Ovary (tissue), 7 donors: ENCODE measurements at regions not wholly inside any gene's neighbourhood (a gene's known extent, or its start where the extent isn't known, plus 50 kb on each side); places are given as distances from the start of the nearest gene placed in this dataset.

Experiments used
- DNase-seq, 5 donors: peaks; one replicate each; pipeline ENCODE4 v3.0.0-alpha.2; 2019 to 2020
- H3K27ac ChIP-seq, 2 donors: fragments of 200-600 bp; one replicate each; pipeline versions ENCODE4 v1.5.1 to v1.8.0; 2019 to 2022
- H3K27me3 ChIP-seq: fragments of 200-600 bp; one replicate; pipeline ENCODE4 v1.8.0; 2022
- H3K36me3 ChIP-seq: fragments of 200-600 bp; sonication (generic); one replicate; pipeline ENCODE4 v1.5.1; 2019
- H3K4me1 ChIP-seq: one replicate; pipeline ENCODE4 v1.8.1; 2013; ENCODE audit warnings: mild to moderate bottlenecking, moderate library complexity; ENCODE audit not compliant: insufficient read depth
- H3K4me3 ChIP-seq: fragments of 200-600 bp; sonication (generic); one replicate; pipeline ENCODE4 v1.5.1; 2017
- H3K9me3 ChIP-seq, 2 donors: fragments of 200-600 bp in 1 of 2; sonication (generic) in 1 of 2; one replicate each; pipeline versions ENCODE4 v1.5.1 to v1.8.1; 2013 to 2019; ENCODE audit warnings: mild to moderate bottlenecking in 1 of 2, moderate library complexity in 1 of 2
- EP300 ChIP-seq: sonication (generic); formaldehyde crosslinking; IDR thresholded peaks from one replicate; pipeline ENCODE4 v1.6.1; 2017; ENCODE audit warnings: antibody characterized with exemption
- POLR2A ChIP-seq: fragments of 450-650 bp; IDR thresholded peaks from one replicate; pipeline ENCODE4 v1.6.1; 2017; ENCODE audit warnings: antibody characterized with exemption, mild to moderate bottlenecking, moderate library complexity
- WGBS, 3 donors: extraction: QIAGEN DNeasy Blood & Tissue Kit in 1 of 3; methylation state at CpG; one replicate each; pipeline versions ENCODE4 v1.1.5 to v1.1.7; 2013 to 2017; 5-methylcytosine and 5-hydroxymethylcytosine counted together
- intact Hi-C, 4 donors: fragments of 100-400 bp; cut with DNase I; formaldehyde crosslinking; loops; one replicate each; pipeline versions ENCODE4 v1.11.0 to v1.15.1; 2022 to 2023
- TF ChIP-seq, protein P1 (sequence below), 3 donors: fragments of 450-650 bp in 2 of 3; fragments of 200-600 bp in 1 of 3; IDR thresholded peaks; one replicate each; pipeline versions ENCODE4 v1.5.1 to v1.8.0; 2016 to 2022; ENCODE audit warnings: antibody characterized with exemption in 3 of 3, mild to moderate bottlenecking in 1 of 3
- donor health status: DM: no; HTN: no; CAD: no; lungs with moderate emphysema.
- donor health status: DM: no; HTN: no; CAD: no.
- donor health status: Bipolar disorder and iron deficiency.
- donor health status: DM: no; HTN: no; CAD: no.
- donor health status: DM: yes; HTN: yes; CAD: no.

- Histone ChIP-seq H3K4me1 (no peaks in the 10 kb centered on the region), H3K36me3 (no peaks in the 10 kb centered on the region), H3K27me3 (no peaks in the 10 kb centered on the region), H3K9me3 (no peaks in the 10 kb centered on the region), H3K27ac (no peak overlapping the region), H3K4me3 (no peak overlapping the region)
- WGBS, 3 donors, result 28 to 47% (median 30%) methylated on average over 4 of the region's 4 CpGs
- TF ChIP-seq POLR2A, result no peak
- no peak for TF ChIP-seq EP300
- TF ChIP-seq, protein P1, sequence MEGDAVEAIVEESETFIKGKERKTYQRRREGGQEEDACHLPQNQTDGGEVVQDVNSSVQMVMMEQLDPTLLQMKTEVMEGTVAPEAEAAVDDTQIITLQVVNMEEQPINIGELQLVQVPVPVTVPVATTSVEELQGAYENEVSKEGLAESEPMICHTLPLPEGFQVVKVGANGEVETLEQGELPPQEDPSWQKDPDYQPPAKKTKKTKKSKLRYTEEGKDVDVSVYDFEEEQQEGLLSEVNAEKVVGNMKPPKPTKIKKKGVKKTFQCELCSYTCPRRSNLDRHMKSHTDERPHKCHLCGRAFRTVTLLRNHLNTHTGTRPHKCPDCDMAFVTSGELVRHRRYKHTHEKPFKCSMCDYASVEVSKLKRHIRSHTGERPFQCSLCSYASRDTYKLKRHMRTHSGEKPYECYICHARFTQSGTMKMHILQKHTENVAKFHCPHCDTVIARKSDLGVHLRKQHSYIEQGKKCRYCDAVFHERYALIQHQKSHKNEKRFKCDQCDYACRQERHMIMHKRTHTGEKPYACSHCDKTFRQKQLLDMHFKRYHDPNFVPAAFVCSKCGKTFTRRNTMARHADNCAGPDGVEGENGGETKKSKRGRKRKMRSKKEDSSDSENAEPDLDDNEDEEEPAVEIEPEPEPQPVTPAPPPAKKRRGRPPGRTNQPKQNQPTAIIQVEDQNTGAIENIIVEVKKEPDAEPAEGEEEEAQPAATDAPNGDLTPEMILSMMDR (IDR thresholded peaks at IDR 0.05), result no peak
- intact Hi-C loops, result no loop called here
- DNase-seq, result no peak
Observed at GRCh38 chr1:91575909-91576519, 75.4 kb downstream of the CDC7 start.

DNA sequence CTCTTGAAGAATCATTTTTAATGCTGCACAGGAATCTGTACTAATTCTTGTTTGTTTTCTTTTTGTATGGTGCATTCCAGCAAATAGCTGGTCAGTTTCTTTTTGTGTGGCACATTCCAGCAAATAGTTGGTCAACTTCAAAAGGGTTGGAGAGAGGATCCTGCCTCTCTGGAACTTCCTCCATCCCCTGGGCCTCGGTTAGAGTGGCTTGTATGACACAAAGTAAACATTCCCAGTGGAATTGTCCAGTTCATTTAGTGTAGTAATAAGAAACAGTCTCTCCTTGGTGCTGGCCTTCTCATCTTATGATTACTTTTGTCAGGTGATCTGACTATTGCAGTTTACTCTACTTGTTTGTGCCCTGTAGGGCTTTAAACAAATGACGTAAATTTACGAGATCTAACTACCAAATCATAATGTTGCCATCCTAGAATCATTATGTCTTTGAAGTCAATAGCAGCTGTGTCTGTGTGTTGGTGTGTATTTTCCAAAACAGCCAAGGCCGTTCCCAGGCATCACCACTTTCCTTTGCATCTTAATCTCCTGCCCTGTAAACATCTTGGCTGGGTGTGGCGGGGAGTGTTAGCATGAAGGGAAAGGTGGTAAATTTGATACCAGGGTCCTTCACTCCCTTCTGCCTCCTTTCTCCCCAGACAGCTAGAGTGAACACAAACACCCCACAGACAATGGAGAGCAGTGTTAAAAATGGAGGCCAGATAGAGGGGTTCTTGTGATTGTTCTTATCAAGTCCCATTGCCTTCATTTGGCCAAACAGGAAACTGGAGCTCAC, 77.9 kb downstream of the CDC7 start:
- no peaks in the 10 kb centered on the region for H3K27me3 ChIP-seq
- WGBS, 3 donors, result 81 to 88% (median 84%) methylated on average over 5 of the region's 5 CpGs
- TF ChIP-seq POLR2A, result no peak
- TF ChIP-seq EP300, result no peak
- TF ChIP-seq, protein P1 (IDR thresholded peaks at IDR 0.05), result no peak
- H3K27ac ChIP-seq, result no peak overlapping the region
- H3K9me3 ChIP-seq, result no peaks in the 10 kb centered on the region
- H3K4me3 ChIP-seq, result no peak overlapping the region
- H3K4me1 ChIP-seq, result peaks cover 7% of the 10 kb centered on the region
- DNase-seq, result no peak
- no peaks in the 10 kb centered on the region for H3K36me3 ChIP-seq
- intact Hi-C loops, result no loop called here

DNA sequence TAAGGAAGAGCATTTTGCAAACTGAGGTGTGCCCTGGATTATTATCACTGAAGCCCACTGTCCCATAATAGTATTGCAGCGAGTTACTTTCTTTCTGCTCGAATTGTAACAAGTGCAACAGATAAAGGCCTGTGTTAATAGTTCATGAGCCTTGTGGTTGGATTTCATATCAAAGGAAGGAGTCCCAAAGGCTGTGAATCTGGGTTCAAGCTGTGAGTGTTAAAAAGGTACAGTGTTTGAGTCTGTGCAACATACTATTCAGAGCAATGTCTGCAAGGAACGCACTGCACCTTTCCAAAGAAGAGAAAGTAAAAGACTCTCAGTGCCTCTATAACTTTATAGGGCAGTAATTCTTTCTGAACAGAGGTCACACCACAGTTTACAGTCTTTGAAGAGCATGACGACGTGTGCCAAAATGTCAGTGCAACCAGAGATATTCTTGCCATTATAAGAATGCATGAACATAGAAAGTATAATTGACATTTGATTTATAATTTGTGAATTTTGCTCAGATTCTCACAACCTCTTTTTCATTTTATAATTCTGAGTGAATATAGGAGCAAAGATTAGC, 79.1 kb downstream of the CDC7 start:
- 61 to 68% (median 67%) methylated on average over 5 of the region's 5 CpGs for WGBS, 3 donors
- Histone ChIP-seq H3K27me3 (no peaks in the 10 kb centered on the region), H3K36me3 (no peaks in the 10 kb centered on the region), H3K9me3 (no peaks in the 10 kb centered on the region), H3K27ac (no peak overlapping the region), H3K4me3 (no peak overlapping the region), H3K4me1 (peaks cover 9% of the 10 kb centered on the region)
- intact Hi-C loops, result no loop called here
- TF ChIP-seq POLR2A, result no peak
- no peak for TF ChIP-seq EP300
- TF ChIP-seq, protein P1 (IDR thresholded peaks at IDR 0.05), result no peak
- DNase-seq, result no peak

GRCh38 chr1:91582431-91582921, 81.8 kb downstream of the CDC7 start:
- 25 to 29% (median 27%) methylated on average over 4 of the region's 4 CpGs for WGBS, 3 donors
- H3K27me3 ChIP-seq, result no peaks in the 10 kb centered on the region
- H3K4me3 ChIP-seq, result no peak overlapping the region
- no peak for TF ChIP-seq EP300
- TF ChIP-seq POLR2A, result no peak
- TF ChIP-seq, protein P1 (IDR thresholded peaks at IDR 0.05), result no peak
- peak overlapping the region in 1 of 2 donors; percentile 49 for H3K27ac ChIP-seq
- intact Hi-C loops, result no loop called here
- peak in 3 of 5 donors; percentile 37 to 64 (median 38) for DNase-seq
- no peaks in the 10 kb centered on the region for H3K36me3 ChIP-seq
- peaks cover 9% of the 10 kb centered on the region for H3K4me1 ChIP-seq
- no peaks in the 10 kb centered on the region for H3K9me3 ChIP-seq
